Glomerular visceral epithelial cell (primary cell): ENCODE measurements at regions not wholly inside any gene's neighbourhood (a gene's known extent, or its start where the extent isn't known, plus 50 kb on each side); places are given as distances from the start of the nearest gene placed in this dataset.

Experiments used
- DNase-seq: peaks from one replicate; pipeline ENCODE4 v3.0.0-alpha.2; 2016; ENCODE audit errors: extremely low spot score

DNA sequence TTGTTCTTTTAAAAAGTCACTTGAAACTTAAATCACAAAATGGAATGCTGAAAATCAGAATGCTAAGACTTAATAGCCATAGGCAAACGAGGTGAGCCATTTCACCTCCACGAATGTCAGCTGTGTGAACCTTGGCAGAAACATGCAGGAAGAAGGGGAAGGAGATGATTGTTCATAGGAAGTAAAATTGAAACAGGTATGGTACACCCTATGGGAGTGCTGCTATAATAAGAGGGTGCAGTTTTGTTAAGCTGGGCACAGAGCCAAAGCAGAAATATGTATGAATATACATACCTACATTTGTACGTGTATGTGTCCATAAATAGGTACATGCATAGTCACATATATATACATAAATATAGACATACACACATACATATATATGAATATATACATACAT, 51.0 kb upstream of the SPINK5 start:
- DNase-seq, result no peak

DNA sequence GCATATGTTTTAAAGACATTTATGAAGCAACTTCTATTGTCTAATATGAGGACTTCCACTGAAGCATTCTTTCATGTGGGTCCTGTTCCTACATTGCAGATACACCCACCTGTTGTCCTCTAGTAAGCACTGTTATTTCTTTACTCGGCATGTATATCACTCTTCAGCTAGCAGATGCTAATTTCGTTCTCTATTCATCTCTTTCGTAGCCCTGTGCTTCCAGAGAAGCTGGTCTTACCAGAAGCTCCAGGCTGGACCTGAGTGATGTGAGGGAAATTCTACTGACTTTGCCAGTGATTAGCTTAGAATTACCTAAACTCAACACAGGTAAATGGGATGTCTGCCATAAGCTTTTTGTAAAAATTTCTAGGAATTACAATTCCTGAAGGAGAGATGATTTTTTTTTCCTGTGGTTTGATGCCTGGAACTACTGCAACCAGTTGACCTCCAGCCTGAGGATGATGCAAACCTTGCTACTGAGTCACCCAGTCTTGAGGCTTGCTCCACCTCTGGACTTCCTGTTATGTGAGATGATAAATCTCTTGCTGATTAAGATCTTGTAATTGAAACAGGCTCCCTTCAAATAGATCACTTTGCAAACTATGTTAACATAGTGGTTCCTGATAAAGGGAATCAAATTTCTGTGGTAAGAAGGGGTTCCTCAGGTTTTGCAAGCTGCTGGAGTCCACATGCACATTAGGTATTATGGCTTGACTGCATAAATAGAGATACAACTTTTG, 52.2 kb upstream of the SPINK5 start:
- DNase-seq, result peak; percentile 1

DNA sequence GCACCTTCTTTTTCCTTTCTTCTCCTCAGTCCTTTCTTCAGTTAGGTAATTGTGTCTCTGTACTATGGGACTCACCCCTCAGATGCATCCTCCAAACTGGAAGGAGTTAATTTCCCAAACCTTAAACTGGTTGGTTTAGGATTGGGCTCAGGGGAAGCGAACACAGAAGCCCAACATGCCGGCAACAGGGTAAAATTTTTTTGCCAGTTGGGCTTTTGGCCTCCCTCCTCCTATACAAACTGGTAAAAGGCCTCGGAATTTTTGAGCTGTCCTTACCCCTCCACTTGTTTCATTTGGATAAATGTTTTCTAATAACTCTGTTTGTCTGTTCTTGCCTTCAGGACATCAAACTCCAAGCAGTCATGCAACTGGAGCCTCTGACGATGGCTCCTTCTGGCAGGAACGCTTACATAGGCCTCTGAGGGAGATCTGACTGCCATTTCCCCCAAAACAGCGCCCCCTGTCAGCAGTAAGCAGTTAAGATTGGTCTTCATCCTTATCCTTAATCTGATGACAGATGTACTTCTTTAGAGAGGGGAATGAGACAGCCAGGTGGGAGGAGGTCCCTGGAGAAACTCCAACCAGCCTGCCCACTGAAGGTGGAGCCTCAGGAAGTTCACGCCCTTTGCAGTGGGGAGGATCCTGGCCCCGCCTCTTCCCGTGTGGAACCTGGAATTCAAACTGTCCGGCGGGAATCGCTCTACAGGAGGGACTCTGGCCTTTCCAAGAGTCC, 57.8 kb upstream of the SPINK5 start:
- no peak for DNase-seq

DNA sequence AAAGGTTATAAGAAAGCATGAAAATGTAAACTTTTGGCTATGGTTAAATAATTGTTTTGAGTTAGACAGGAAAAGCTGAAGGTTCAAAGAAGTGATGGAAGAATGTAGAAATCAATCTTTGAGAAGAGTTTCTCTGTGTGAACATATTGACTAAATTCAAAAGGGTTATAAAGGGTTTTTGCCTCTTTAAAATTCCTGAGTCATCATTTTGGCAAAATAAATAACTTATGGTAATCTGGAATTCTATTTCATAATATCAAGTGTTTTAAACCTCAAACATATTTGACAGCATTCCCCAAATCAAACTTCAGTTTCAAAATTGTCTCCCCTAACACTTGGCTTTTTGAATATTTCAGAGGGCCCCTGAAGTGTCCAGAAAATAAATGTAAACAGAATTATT, 60.6 kb upstream of the SPINK5 start:
- DNase-seq, result no peak

DNA sequence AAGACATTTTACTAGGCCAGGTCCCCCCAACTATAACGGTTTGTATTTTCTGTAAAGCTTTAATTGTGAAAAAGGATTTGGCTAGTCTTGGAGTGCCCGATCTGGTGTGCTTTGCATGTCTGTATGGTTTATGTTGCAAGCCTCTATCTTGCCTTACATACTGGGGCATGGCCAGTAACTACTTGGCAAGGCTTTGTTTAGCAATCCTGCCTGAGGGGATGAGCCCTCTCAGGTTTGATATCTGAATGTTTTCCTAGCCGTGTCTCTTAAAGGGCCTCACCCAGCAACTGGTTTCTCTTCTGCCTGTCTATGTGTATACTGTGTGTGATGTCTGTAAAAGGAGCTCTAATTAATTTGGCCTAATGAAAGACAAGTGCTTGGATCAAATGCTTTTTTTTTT, 61.3 kb upstream of the SPINK5 start:
- no peak for DNase-seq

DNA sequence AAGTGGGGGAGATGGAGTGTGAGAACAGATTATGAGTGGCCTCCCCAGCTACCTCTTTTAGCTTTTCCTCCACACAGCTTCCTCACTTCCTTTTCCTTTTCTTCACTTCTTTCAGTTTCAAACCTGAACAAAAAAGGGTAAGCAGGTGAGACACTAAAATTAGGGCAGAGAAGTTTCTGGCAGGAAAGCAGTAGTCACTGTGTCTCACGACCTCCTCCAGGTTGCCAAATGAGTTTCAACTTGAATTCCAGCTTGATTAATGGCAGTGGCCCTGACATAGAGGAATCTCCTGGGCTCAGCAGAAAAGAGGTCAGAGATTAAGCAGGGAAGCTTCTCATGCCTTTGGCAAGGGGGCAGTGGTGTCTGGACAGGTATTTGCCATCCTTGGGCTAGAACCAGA, 63.7 kb upstream of the SPINK5 start:
- no peak for DNase-seq

DNA sequence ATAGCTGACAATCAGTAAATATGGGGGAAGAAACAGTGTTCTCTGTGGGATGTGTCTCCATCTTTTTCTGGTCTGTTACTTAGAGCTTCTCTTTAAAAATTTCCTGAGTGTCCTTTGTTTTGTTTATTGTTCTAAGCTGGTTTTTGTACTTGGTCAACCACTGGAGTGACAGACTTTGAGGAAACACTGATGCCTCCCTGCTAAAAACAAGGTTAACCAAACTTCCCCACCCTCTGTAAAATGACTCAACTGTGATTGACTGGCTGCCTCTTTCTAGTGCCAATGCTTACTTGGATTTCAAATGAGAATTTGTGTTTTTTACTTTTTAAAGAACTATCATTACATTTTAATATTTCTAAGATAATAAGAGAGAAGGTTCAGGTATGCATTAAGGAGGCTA, 65.1 kb upstream of the SPINK5 start:
- DNase-seq, result no peak

DNA sequence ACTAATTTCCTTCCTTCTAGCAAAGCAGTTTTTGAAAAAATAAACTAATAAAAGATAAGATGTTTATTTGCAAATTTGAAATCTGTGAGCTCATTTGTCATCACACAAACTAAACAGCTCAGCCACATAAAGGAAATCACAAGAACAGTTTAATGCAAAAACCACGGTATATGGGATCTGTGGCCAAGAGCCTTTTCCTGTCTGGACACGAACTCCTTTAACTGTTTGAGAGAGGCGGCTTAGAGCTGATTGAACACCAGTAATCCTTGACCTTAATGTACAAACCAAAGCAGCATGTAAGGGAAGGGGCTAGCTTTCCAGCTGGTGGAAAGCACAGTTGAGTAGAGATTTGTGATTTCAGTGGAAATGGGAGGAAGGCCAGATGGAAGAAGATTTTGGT, 66.3 kb upstream of the SPINK5 start:
- DNase-seq, result no peak

DNA sequence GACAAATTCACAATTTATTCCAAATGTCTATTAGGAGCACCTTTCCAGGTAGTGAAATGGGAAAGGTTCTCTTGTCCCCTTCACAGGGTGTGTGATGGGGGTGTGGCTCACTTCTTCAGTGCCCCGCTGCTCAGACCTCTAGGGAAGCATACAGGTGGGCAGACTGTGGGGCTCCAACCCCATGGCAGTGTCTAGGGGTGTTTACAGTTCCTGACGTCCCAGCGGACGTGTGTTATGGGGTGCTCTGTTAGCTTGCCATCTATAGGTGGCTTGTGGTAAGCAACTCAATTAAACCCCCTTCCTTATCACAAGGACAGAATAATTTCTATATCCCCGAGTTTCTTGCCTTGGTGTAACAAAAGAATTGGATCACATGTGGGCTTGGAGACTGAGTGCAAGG, 67.4 kb upstream of the SPINK5 start:
- no peak for DNase-seq

DNA sequence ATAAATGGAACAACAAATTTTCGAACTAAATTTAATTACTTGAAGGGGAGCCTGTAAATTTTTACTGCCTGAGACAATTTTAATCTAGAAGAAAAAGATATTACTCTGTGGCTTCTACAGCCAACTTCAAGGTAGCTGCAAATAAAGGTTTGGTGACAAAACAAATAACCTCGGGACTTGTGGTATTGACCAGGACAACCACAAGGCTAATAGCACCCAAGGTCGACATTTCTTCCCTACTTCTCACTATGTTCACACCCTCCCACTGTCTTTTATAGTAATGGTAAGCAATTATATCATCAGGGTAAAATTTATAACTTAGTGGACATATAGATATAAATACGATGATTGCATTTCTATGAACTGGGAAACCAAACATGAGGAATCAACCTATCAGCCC, 67.9 kb upstream of the SPINK5 start:
- no peak for DNase-seq

DNA sequence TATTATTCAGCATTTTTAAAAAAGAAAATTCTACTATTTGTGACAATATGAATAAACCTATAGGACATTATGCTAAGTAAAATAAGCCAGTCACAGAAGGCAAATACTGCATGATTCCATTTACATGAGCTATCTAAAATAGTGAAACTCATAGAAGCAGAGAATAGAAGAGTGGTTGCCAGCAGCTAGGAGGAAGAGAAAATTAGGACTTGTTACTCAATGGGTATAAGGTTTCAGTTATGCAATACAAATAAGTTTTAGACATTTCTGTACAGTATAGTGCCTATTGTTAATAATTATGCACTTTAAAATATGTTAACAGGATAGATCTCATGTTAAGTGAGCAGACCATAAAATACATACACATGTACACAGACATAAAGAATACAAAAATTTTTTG, 73.8 kb upstream of the SPINK5 start:
- DNase-seq, result no peak

DNA sequence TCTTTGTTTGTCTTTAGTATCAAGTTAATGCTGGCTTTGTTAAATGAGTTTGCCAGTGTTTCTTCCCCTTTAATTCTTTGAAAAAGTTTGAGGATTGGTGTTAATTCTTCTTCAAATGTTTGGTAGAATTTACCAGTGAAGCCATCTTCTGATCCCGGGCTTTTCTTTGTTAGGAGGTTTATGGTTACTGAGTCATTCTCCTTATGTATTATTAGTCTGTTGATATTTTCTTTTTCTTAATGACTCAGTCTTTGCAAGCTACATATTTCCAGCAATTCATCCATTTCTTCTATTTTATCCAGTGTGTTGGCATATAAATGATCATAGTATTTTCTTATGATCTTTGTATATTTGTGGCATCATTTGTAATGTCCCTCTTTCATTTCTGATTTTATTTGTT, 74.5 kb upstream of the SPINK5 start:
- no peak for DNase-seq

DNA sequence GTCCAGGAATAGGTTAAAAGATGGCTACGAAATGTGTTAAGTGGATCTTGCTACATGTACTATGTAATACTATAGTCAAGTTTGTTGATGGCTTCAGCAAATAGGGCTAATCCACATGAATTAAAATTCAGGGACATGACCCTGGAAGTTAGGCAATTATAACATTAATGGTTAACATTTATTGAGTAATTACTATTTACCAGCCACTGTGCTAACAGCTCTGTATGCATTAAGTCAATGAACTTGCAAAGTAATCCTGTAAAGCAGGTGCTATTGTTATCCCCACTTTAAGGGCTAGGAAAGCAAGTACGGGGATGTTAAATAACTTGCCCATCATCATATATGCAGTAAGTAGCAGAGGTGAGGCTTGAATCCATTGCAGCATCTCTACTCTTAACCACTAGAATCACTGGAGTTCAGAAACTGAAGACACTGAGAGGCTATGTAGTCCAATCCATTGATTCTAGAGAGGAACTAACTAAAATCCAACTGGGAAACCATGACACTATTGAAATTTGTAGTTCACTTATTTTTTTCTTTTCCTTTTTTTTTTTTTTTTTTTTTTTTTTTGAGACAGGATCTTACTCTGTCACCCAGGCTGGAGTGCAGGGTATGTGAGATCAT, 77.5 kb upstream of the SPINK5 start:
- no peak for DNase-seq

DNA sequence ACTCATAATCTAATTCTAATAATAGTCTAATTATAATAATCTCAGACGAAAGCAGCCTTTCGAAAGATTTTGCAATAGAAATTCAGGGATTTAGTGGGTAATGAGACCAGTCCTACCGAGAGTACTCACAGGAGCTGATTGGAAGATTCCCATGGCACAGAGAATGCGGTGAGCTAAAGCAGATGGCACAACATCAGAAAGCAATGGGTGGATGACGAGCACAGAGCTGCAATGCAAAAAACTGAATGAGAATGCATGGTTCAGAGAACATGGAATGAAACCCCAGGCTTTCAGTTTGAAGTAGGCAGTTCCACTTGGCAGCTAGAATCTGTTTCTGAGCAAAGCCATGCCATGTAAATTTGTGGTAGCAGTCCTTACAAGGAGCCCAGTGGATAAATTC, 78.2 kb upstream of the SPINK5 start:
- no peak for DNase-seq

DNA sequence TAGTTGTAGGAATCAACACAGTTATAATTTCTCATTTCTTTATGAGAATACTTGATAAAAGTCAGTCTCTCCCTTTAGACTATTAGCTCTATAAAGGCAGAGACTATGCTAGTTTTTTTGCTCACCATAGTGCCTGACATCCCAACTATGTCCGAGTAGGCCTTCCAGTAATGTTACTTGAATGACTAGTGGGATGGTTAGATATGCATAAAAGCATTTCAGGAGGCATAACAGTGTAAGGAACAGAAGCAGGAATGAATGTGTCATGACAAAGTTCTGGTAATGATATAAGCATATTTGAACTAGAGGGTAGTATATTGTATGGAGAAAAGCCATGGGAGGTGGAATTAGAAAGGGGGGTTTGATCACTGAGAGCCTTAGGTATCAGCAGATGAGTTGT, 77.4 kb upstream of the C5orf46 start:
- no peak for DNase-seq

DNA sequence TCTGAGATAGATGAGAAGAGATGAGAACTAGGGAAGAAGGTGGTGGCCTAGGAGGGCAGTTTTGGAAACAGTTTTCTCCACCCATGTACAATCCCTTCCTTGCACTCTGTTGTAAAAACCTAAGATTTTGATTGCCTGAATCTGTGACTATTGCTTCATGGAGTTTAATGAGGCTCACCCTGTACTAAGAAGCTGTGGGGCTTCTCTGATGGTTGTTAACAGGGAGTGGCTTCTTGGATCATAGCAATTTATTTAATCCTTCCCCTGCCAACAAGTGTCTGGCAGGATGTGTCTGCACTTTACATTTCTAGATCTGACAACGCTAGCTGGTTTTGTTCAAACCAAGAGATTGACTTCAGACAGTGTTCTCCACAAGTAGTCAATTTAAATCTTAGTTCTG, 74.7 kb upstream of the C5orf46 start:
- DNase-seq, result no peak

DNA sequence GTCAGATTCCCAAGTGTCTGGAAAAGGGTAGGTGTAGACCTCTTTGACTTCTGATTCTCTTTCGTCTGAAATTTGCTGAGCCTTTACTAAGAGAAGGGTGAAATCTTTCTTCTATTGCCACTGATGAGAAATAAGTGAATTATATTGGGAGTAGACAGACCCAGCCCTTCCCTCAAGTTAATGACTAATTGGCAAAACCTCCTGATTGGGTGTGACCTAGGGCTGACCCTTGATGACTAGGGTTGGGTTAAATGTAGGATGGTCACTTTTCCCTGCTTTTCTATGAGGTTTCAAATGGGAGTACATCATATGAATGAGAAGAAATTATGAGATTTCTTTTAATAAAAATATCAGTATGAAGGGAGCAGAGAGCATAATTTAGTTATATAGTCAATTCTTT, 73.4 kb upstream of the C5orf46 start:
- no peak for DNase-seq

DNA sequence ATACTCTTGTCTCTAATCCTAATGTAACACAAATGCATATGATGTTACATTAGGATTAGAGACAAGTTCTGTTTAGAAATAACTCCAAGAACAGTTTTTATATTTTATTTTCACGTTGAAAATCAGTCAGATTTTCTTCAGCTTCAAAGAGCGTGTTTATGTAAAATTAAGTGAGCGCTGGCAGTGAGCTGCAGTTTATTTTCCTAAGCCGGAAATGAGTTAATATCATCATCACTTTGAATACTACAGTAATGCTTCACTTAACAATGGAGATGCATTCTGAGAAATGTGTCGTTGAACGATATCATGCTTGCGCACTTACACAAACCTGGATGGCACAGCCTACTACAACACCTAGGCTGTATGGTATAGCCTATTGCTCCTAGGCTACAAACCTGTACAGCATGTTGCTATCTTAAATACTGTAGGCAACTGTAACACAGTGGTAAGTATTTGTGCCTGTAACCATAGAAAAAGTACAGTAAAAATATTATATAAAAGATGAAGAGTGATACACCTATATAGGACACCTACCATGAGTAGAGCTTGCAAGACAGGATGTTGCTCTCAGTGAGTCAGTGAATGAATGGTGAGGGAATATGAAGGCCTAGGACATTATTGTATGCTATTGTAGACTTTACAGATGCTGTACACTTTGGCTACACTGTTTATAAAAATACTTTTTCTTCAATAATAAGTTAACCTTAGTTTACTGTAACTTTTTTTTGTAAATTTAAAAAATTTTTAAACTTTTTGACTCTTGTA, 65.9 kb upstream of the C5orf46 start:
- no peak for DNase-seq

DNA sequence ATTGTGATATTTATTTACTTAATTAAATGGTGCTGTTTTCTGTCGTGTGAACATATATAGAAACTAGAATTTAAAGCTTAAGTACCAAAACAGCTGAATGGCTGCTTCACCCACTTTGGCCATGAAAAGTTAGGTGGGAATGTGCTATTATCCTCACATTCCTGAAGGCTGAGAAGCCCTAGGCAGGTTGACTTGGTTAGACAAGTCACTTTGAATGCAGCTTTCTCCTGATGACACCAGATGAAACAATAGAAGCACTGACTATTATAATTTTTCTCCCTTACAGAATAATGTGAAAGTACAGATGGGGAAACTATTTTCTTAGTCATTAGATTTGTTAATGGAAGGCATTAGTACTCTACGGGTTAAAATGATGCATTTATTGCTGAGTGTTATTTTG, 65.1 kb upstream of the C5orf46 start:
- no peak for DNase-seq

DNA sequence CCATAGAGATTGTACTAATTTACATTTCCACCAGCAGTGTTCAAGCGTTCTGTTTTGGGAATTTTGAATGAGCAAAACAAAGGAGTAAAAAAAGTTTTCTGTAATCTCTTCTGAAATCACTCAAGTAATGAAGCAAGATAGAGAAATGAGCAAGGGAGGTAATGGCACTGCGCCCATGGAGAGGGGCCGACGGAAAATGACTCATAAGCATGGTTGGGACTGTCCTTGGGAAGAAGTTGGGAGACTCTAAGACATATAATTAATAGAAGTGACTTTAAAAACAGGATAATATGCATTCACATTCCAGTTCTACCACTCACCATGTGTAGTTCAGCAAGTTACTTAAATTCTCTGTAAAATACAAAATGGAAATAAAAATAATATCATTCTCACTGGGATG, 62.5 kb upstream of the C5orf46 start:
- no peak for DNase-seq

DNA sequence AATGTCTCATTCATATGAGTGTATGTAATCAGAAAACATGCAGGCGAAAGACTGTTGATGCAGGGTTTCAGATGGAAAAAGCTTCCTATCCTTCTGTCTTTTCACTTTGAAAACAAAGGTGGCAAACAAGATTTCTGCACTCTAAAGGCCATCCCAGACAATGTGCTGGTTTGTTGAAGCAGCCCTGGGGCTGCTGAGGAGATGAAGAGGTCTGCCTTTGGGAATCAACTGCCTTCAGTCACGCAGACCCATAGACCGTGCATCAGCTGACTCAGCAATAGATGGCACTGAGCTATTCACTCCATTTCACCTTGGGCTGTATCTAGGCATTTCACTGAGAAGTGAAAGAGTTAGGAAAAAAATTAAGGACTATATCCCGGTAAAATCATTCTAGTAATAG, 60.5 kb upstream of the C5orf46 start:
- no peak for DNase-seq

DNA sequence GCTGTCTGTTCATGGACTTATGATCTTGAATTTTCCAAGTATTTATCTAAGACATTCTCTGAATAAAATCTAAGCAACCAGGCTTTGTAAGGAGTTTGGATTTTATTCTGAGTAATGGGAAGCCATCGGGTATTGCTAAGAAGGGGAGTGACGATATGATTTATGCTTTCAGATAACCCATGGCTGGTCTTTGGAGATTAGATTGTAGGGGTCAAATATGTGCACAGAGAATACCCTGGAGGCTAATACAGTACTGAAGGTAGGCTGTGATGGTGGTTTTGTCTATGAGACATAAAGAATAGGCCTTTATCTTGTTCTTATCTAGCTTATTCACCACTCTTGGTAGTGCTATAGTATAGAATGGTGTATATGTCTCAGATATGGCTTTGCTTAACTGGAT, 60.0 kb upstream of the C5orf46 start:
- no peak for DNase-seq

DNA sequence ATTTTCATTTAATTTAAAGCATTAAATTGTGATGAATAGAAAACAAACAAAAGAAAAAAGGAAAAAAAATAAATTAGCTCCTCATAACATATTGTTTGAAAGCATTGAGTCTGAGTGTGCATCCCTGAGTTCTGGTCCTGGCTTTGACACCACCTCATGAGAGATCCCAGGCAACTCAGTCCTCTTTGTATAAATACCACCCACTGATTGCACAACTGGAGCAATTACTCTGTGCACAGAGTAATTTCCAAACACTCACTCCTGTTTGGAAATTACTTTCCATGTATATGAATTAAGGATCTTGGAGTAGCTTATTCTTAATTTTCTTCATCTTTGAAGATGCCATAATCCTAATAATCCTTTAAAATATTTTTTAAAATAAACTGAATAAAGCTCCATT, 59.4 kb upstream of the C5orf46 start:
- DNase-seq, result no peak
